Ovary (tissue), 7 donors: ENCODE measurements at regions not wholly inside any gene's neighbourhood (a gene's known extent, or its start where the extent isn't known, plus 50 kb on each side); places are given as distances from the start of the nearest gene placed in this dataset.

ENCODE experiments used
- DNase-seq, 5 donors: peaks; one replicate each; pipeline ENCODE4 v3.0.0-alpha.2; 2019 to 2020
- H3K27ac ChIP-seq, 2 donors: fragments of 200-600 bp; one replicate each; pipeline versions ENCODE4 v1.5.1 to v1.8.0; 2019 to 2022
- H3K27me3 ChIP-seq: fragments of 200-600 bp; one replicate; pipeline ENCODE4 v1.8.0; 2022
- H3K36me3 ChIP-seq: fragments of 200-600 bp; sonication (generic); one replicate; pipeline ENCODE4 v1.5.1; 2019
- H3K4me1 ChIP-seq: one replicate; pipeline ENCODE4 v1.8.1; 2013; ENCODE audit warnings: mild to moderate bottlenecking, moderate library complexity; ENCODE audit not compliant: insufficient read depth
- H3K4me3 ChIP-seq: fragments of 200-600 bp; sonication (generic); one replicate; pipeline ENCODE4 v1.5.1; 2017
- H3K9me3 ChIP-seq, 2 donors: fragments of 200-600 bp in 1 of 2; sonication (generic) in 1 of 2; one replicate each; pipeline versions ENCODE4 v1.5.1 to v1.8.1; 2013 to 2019; ENCODE audit warnings: mild to moderate bottlenecking in 1 of 2, moderate library complexity in 1 of 2
- CTCF ChIP-seq, 3 donors: fragments of 450-650 bp in 2 of 3; fragments of 200-600 bp in 1 of 3; IDR thresholded peaks; one replicate each; pipeline versions ENCODE4 v1.5.1 to v1.8.0; 2016 to 2022; ENCODE audit warnings: antibody characterized with exemption in 3 of 3, mild to moderate bottlenecking in 1 of 3
- EP300 ChIP-seq: sonication (generic); formaldehyde crosslinking; IDR thresholded peaks from one replicate; pipeline ENCODE4 v1.6.1; 2017; ENCODE audit warnings: antibody characterized with exemption
- POLR2A ChIP-seq: fragments of 450-650 bp; IDR thresholded peaks from one replicate; pipeline ENCODE4 v1.6.1; 2017; ENCODE audit warnings: antibody characterized with exemption, mild to moderate bottlenecking, moderate library complexity
- WGBS, 3 donors: extraction: QIAGEN DNeasy Blood & Tissue Kit in 1 of 3; methylation state at CpG; one replicate each; pipeline versions ENCODE4 v1.1.5 to v1.1.7; 2013 to 2017; 5-methylcytosine and 5-hydroxymethylcytosine counted together
- intact Hi-C, 4 donors: fragments of 100-400 bp; cut with DNase I; formaldehyde crosslinking; loops; one replicate each; pipeline versions ENCODE4 v1.11.0 to v1.15.1; 2022 to 2023
- donor health status: DM: no; HTN: no; CAD: no; lungs with moderate emphysema.
- donor health status: DM: no; HTN: no; CAD: no.
- donor health status: Bipolar disorder and iron deficiency.
- donor health status: DM: no; HTN: no; CAD: no.
- donor health status: DM: yes; HTN: yes; CAD: no.

- TF ChIP-seq CTCF (IDR thresholded peaks at IDR 0.05) (no peak), POLR2A (no peak), EP300 (no peak)
- no peak for DNase-seq
- Histone ChIP-seq H3K36me3 (no peaks in the 10 kb centered on the region), H3K4me1 (no peaks in the 10 kb centered on the region), H3K9me3 (no peaks in the 10 kb centered on the region), H3K27ac (no peak overlapping the region), H3K27me3 (no peaks in the 10 kb centered on the region), H3K4me3 (no peak overlapping the region)
- 55 to 63% (median 59%) methylated on average over 7 of the region's 7 CpGs for WGBS, 3 donors
- intact Hi-C loops, result loop anchor here in 2 of 4 donors (10.0 kb wide), 2 partner anchors 105 to 195 kb away; partner anchors contain the start of gene CEBPB (in 1 of the 2)
Measured at GRCh38 chr20:50389438-50389807, 120.8 kb upstream of the PTPN1 start.

GRCh38 chr20:50389808-50390684 is 120.1 kb upstream of the PTPN1 start:
- Histone ChIP-seq H3K27me3 (no peaks in the 10 kb centered on the region), H3K27ac (no peak overlapping the region), H3K36me3 (no peaks in the 10 kb centered on the region), H3K4me1 (peaks cover under 1% of the 10 kb centered on the region), H3K4me3 (no peak overlapping the region), H3K9me3 (no peaks in the 10 kb centered on the region)
- intact Hi-C loops, result loop anchor here in 2 of 4 donors (10.0 kb wide), 2 partner anchors 105 to 195 kb away; partner anchors contain the start of gene CEBPB (in 1 of the 2)
- DNase-seq, result no peak
- TF ChIP-seq CTCF (IDR thresholded peaks at IDR 0.05) (no peak), POLR2A (no peak), EP300 (no peak)
- WGBS, 3 donors, result 86 to 87% (median 87%) methylated on average over 14 of the region's 14 CpGs

- no peak overlapping the region for H3K27ac ChIP-seq
- DNase-seq, result no peak
- WGBS, 3 donors, result 94 to 95% (median 94%) methylated on average over 15 of the region's 15 CpGs
- no peak for TF ChIP-seq CTCF (IDR thresholded peaks at IDR 0.05)
- no peak for TF ChIP-seq EP300
- TF ChIP-seq POLR2A, result no peak
- H3K36me3 ChIP-seq, result no peaks in the 10 kb centered on the region
- intact Hi-C loops, result no loop called here
- no peaks in the 10 kb centered on the region for H3K9me3 ChIP-seq
- H3K27me3 ChIP-seq, result no peaks in the 10 kb centered on the region
- H3K4me3 ChIP-seq, result no peak overlapping the region
- H3K4me1 ChIP-seq, result peaks cover 3% of the 10 kb centered on the region
Measured at GRCh38 chr20:50390685-50391443, 119.3 kb upstream of the PTPN1 start.

GRCh38 chr20:50391444-50392137 is 118.6 kb upstream of the PTPN1 start:
- H3K27ac ChIP-seq, result no peak overlapping the region
- no peak overlapping the region for H3K4me3 ChIP-seq
- DNase-seq, result no peak
- peaks cover 3% of the 10 kb centered on the region for H3K4me1 ChIP-seq
- no peaks in the 10 kb centered on the region for H3K36me3 ChIP-seq
- 96 to 97% (median 96%) methylated on average over 15 of the region's 15 CpGs for WGBS, 3 donors
- TF ChIP-seq POLR2A (no peak), CTCF (IDR thresholded peaks at IDR 0.05) (no peak), EP300 (no peak)
- no peaks in the 10 kb centered on the region for H3K9me3 ChIP-seq
- intact Hi-C loops, result no loop called here
- no peaks in the 10 kb centered on the region for H3K27me3 ChIP-seq
